ENCODE measurements at regions not wholly inside any gene's neighbourhood (a gene's known extent, or its start where the extent isn't known, plus 50 kb on each side); places are given as distances from the start of the nearest gene placed in this dataset.

GRCh38 chr13:84985860-84986259 lies 813.4 kb downstream of the SLITRK6 start:
- TF ChIP-seq CTCF (IDR thresholded peaks at IDR 0.05) (no peak), EZH2 (IDR thresholded peaks at IDR 0.05; ENCODE audit: borderline replicate concordance, insufficient read depth, low read depth, low read length, poor library complexity, severe bottlenecking) (no peak)

Data from B cell (primary cell).